GM12891 (cell line): ENCODE measurements at regions not wholly inside any gene's neighbourhood (a gene's known extent, or its start where the extent isn't known, plus 50 kb on each side); places are given as distances from the start of the nearest gene placed in this dataset.
"Not testable (repeated sequence)": the region's sequence is repeated elsewhere in the genome, so short reads cannot be mapped to it uniquely, and the experiment has no call there.

Source experiments
- DNase-seq: peaks from one replicate; pipeline ENCODE4 v3.0.0; 2011; ENCODE audit warnings: low spot score; ENCODE audit not compliant: insufficient read length
- FAIRE-seq: peaks from 2 replicates; lab custom pipeline; 2011; peaks lifted over from hg19 to GRCh38; lab: Jason Lieb, UNC
- PAX5 ChIP-seq: IDR thresholded peaks from 2 replicates; pipeline ENCODE4 v1.6.1; 2011; ENCODE audit warnings: low read length, moderate library complexity, mild to moderate bottlenecking; ENCODE audit not compliant: insufficient read depth, severe bottlenecking
- POLR2A ChIP-seq: IDR thresholded peaks from 2 replicates; pipeline ENCODE4 v1.6.1; 2011; ENCODE audit warnings: low read depth, low read length, control low read depth
- POLR2AphosphoS5 ChIP-seq: IDR thresholded peaks from 2 replicates; pipeline ENCODE4 v1.6.1; 2011; ENCODE audit warnings: low read depth, low read length, control low read depth
- POU2F2 ChIP-seq: IDR thresholded peaks from 2 replicates; pipeline ENCODE4 v1.6.1; 2011; ENCODE audit warnings: low read depth, mild to moderate bottlenecking, control low read depth, low read length, moderate library complexity
- SPI1 ChIP-seq: IDR thresholded peaks from 2 replicates; pipeline ENCODE4 v1.6.1; 2011; ENCODE audit warnings: low read depth, low read length, control low read depth
- TAF1 ChIP-seq: IDR thresholded peaks from 2 replicates; pipeline ENCODE4 v1.6.1; 2011; ENCODE audit warnings: low read depth, low read length, control low read depth

- no peak for FAIRE-seq
Observed at GRCh38 chr5:175351126-175351525, 92.9 kb downstream of the DRD1 start.

GRCh38 chr5:175347931-175348330 lies 96.1 kb downstream of the DRD1 start:
- TF ChIP-seq TAF1, result no peak
- TF ChIP-seq POU2F2, result no peak
- no peak for TF ChIP-seq POLR2A
- no peak for TF ChIP-seq PAX5
- no peak for TF ChIP-seq SPI1
- no peak for TF ChIP-seq POLR2AphosphoS5
- FAIRE-seq (no peak), DNase-seq (no peak)

More at GRCh38 chr5:175351126-175351525, 92.9 kb downstream of the DRD1 start:
- TF ChIP-seq POLR2AphosphoS5 (no peak), TAF1 (no peak), PAX5 (no peak), SPI1 (no peak), POLR2A (no peak), POU2F2 (no peak)
- no peak for DNase-seq

- FAIRE-seq, result no peak
- TF ChIP-seq POLR2A (no peak), TAF1 (no peak), POLR2AphosphoS5 (no peak), SPI1 (no peak), PAX5 (no peak), POU2F2 (no peak)
- no peak for DNase-seq
Observed at GRCh38 chr5:175347027-175347426, 97.0 kb downstream of the DRD1 start.

- no peak for TF ChIP-seq PAX5
- no peak for TF ChIP-seq TAF1
- no peak for TF ChIP-seq SPI1
- no peak for TF ChIP-seq POLR2A
- TF ChIP-seq POLR2AphosphoS5, result no peak
- FAIRE-seq (no peak), DNase-seq (no peak)
Observed at GRCh38 chr5:175344331-175345195, 99.4 kb downstream of the DRD1 start.

- DNase-seq (no peak), FAIRE-seq (no peak)
- TF ChIP-seq POU2F2 (no peak), POLR2A (no peak), PAX5 (no peak), POLR2AphosphoS5 (no peak), SPI1 (no peak), TAF1 (no peak)
Observed at GRCh38 chr5:175343308-175343707, 100.7 kb downstream of the DRD1 start.

GRCh38 chr5:175340180-175340579 lies 103.8 kb downstream of the DRD1 start:
- FAIRE-seq, result no peak

GRCh38 chr5:175337680-175338079 lies 106.3 kb downstream of the DRD1 start:
- no peak for DNase-seq
- no peak for FAIRE-seq
- TF ChIP-seq POU2F2 (no peak), TAF1 (no peak)

More at GRCh38 chr5:175340180-175340579, 103.8 kb downstream of the DRD1 start:
- no peak for DNase-seq
- TF ChIP-seq TAF1, result no peak
- no peak for TF ChIP-seq PAX5
- no peak for TF ChIP-seq POU2F2
- no peak for TF ChIP-seq POLR2AphosphoS5
- TF ChIP-seq SPI1, result no peak
- no peak for TF ChIP-seq POLR2A

- no peak for FAIRE-seq
- no peak for DNase-seq
- TF ChIP-seq TAF1 (no peak), POU2F2 (no peak), SPI1 (no peak), PAX5 (no peak), POLR2A (no peak), POLR2AphosphoS5 (no peak)
Observed at GRCh38 chr5:175336781-175337180, 107.2 kb downstream of the DRD1 start.

- no peak for FAIRE-seq
- TF ChIP-seq TAF1, result no peak
- no peak for TF ChIP-seq POU2F2
- TF ChIP-seq POLR2A, result no peak
- no peak for TF ChIP-seq POLR2AphosphoS5
- no peak for TF ChIP-seq SPI1
Observed at GRCh38 chr5:175335691-175336090, 108.3 kb downstream of the DRD1 start.

GRCh38 chr5:175331173-175332036 lies 112.6 kb downstream of the DRD1 start:
- not testable (repeated sequence) for FAIRE-seq, DNase-seq

More at GRCh38 chr5:175335691-175336090, 108.3 kb downstream of the DRD1 start:
- DNase-seq, result no peak
